Stimulated activated naive CD8-positive, alpha-beta T cell treated with anti-CD3 and anti-CD28 coated beads, Interleukin-15, amount 100 ng/mL, for 72 hours (primary cell): ENCODE measurements at regions not wholly inside any gene's neighbourhood (a gene's known extent, or its start where the extent isn't known, plus 50 kb on each side); places are given as distances from the start of the nearest gene placed in this dataset.

Experiments used
- ATAC-seq: fragments of 150-1000 bp; cut with Tn5 transposase; 2 replicates; pipeline ENCODE4 v1.10.0; 2021; ENCODE audit warnings: mild to moderate bottlenecking, moderate library complexity
- DNase-seq, 2 donors: peaks; one replicate each; pipeline ENCODE4 v3.0.0; 2021 to 2022
- H3K27ac Mint-ChIP-seq, 2 donors: one replicate each; pipeline ENCODE4 v1.8.0; 2022; ENCODE audit warnings: mild to moderate bottlenecking in 2 of 2, mixed read lengths in 2 of 2, moderate library complexity in 2 of 2
- H3K27me3 Mint-ChIP-seq: one replicate; pipeline ENCODE4 v1.8.0; 2022; ENCODE audit warnings: mixed read lengths
- H3K4me1 Mint-ChIP-seq: one replicate; pipeline ENCODE4 v1.8.0; 2022; ENCODE audit warnings: mild to moderate bottlenecking, mixed read lengths
- H3K4me3 Mint-ChIP-seq, 2 donors: one replicate each; pipeline ENCODE4 v1.8.0; 2022; ENCODE audit warnings: mild to moderate bottlenecking in 2 of 2, mixed read lengths in 2 of 2, moderate library complexity in 1 of 2
- H3K9me3 Mint-ChIP-seq, 2 donors: one replicate each; pipeline ENCODE4 v1.8.0; 2022; ENCODE audit warnings: mixed read lengths in 2 of 2

- no peaks in the 10 kb centered on the region for H3K4me1 Mint-ChIP-seq
- H3K27ac Mint-ChIP-seq, result no peak overlapping the region
- DNase-seq, result no peak
- no peak for ATAC-seq
- H3K27me3 Mint-ChIP-seq, result no peaks in the 10 kb centered on the region
- peaks cover 0 to 18% of the 10 kb centered on the region in 2 donors for H3K9me3 Mint-ChIP-seq
- no peak overlapping the region for H3K4me3 Mint-ChIP-seq
Measured at GRCh38 chr14:87351007-87351406, 642.0 kb downstream of the GALC start.

DNA sequence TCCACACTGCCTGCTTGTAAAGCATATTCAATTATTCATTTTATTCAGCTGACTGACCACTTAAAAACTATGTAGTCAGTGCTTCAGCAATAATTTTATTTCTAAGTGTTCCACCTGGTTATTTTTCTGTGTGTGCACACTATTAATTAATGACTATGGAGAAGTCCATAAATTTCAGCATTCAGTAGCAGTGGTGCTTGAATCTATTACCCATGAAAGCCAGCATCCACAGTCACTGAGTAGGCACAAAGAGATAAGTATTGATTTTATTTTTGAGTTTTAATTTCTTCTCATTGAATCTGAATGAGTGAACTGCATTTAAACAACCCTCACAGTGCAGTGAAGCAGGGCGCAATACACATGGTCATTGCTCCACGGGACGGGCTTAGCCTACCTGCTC, 643.1 kb downstream of the GALC start:
- Mint-ChIP-seq H3K4me3 (no peak overlapping the region), H3K9me3 (peaks cover 0 to 18% of the 10 kb centered on the region in 2 donors), H3K27me3 (no peaks in the 10 kb centered on the region), H3K4me1 (no peaks in the 10 kb centered on the region), H3K27ac (no peak overlapping the region)
- no peak for ATAC-seq
- no peak for DNase-seq

- Mint-ChIP-seq H3K27ac (no peak overlapping the region), H3K4me1 (no peaks in the 10 kb centered on the region), H3K4me3 (no peak overlapping the region), H3K27me3 (no peaks in the 10 kb centered on the region), H3K9me3 (no peaks in the 10 kb centered on the region)
- no peak for DNase-seq
- ATAC-seq, result no peak
Measured at GRCh38 chr14:87343652-87344051, 649.3 kb downstream of the GALC start.

GRCh38 chr14:87334997-87335685, 657.8 kb downstream of the GALC start:
- no peak for DNase-seq
- no peak overlapping the region for H3K4me3 Mint-ChIP-seq
- no peak for ATAC-seq
- no peaks in the 10 kb centered on the region for H3K27me3 Mint-ChIP-seq
- H3K27ac Mint-ChIP-seq, result no peak overlapping the region
- H3K4me1 Mint-ChIP-seq, result no peaks in the 10 kb centered on the region
- peaks cover 0 to 7% of the 10 kb centered on the region in 2 donors for H3K9me3 Mint-ChIP-seq

DNA sequence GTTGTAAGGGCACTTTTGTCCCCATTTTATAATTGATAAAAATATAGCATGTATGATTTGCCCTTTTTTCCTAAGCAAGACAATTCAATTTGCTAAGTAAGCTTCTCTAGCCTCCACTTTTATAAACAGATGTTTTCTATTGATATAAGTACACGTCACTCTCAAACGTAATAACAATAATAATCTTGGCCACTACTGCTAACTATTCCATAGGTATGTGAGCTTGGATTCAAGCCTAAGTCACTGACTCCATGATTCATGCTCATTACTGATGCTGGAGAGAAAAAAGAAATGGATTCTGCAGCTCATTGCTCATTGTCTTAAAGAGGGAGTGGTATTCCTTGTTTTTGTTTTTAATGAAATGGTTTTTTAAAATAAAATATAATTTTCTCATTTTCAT, 661.0 kb downstream of the GALC start:
- Mint-ChIP-seq H3K9me3 (peaks cover 0 to 7% of the 10 kb centered on the region in 2 donors), H3K27me3 (no peaks in the 10 kb centered on the region), H3K4me1 (no peaks in the 10 kb centered on the region), H3K27ac (no peak overlapping the region), H3K4me3 (no peak overlapping the region)
- no peak for ATAC-seq
- no peak for DNase-seq

DNA sequence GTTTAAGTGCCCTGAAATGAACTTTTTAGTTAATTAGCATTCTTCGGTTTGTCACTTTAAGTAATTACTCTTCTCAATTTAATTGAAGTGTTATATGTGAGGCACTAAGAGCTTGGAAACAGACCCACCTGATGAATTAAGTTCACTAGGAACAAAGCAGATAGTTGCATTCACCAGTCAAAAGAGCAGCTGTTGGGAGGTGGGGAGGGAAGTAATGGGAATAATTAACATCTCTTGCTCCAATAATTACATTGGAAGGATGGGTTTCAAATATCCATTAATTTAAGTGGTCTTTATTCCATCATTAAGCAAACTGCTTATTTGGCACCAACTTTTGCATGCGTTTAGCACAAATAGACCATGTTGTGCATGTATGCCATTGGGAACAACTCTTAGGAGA, 667.2 kb downstream of the GALC start:
- no peaks in the 10 kb centered on the region for H3K4me1 Mint-ChIP-seq

GRCh38 chr14:87323191-87323590, 669.8 kb downstream of the GALC start:
- Mint-ChIP-seq H3K9me3 (peaks cover 0 to 9% of the 10 kb centered on the region in 2 donors), H3K4me1 (no peaks in the 10 kb centered on the region)

More for the DNA sequence above, 667.2 kb downstream of the GALC start:
- H3K27ac Mint-ChIP-seq, result no peak overlapping the region
- H3K4me3 Mint-ChIP-seq, result no peak overlapping the region
- ATAC-seq (no peak), DNase-seq (no peak)
- H3K9me3 Mint-ChIP-seq, result peaks cover 0 to 9% of the 10 kb centered on the region in 2 donors
- no peaks in the 10 kb centered on the region for H3K27me3 Mint-ChIP-seq

GRCh38 chr14:87321548-87321947, 671.4 kb downstream of the GALC start:
- no peak for ATAC-seq
- Mint-ChIP-seq H3K27ac (no peak overlapping the region), H3K27me3 (no peaks in the 10 kb centered on the region), H3K4me1 (no peaks in the 10 kb centered on the region), H3K9me3 (peaks cover 8 to 9% of the 10 kb centered on the region in 2 donors), H3K4me3 (no peak overlapping the region)
- DNase-seq, result no peak

More at GRCh38 chr14:87323191-87323590, 669.8 kb downstream of the GALC start:
- Mint-ChIP-seq H3K27ac (no peak overlapping the region), H3K27me3 (no peaks in the 10 kb centered on the region), H3K4me3 (no peak overlapping the region)
- ATAC-seq, result no peak
- no peak for DNase-seq

GRCh38 chr14:87312894-87313205, 680.1 kb downstream of the GALC start:
- no peak overlapping the region for H3K4me3 Mint-ChIP-seq
- no peak for ATAC-seq
- no peaks in the 10 kb centered on the region for H3K4me1 Mint-ChIP-seq

DNA sequence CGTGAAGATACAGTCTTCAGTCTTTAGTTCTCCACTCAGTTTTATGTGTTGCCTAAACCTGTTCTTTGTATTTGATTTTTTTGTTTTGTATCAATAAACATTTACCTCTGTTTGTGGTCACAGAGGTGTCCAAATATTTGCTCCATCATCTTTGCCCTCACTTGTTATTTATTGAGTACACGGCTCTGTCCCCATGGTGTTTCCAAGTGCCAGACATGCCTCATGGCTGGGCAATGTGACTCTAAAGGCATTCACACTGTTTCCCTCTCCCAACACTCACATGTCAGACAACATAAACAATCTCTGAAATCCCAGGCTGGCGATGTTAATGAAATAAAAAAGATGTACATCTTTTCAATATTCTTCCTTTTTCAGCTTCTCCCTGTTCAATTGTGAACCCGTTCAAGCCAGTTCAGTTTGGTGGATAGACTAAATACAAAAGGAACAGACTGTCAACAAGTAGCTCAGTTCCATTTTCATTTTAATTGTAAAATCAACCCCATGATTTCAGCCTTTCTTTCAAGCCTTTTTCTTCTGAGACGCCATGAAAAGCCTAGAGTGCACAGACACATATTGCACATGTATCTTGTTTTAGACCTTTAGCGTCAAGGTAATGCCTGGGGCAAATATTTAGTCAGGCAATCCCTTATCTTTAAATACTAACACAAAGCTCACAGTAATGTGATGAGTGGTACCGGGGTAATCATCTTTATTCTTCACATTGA, 680.7 kb downstream of the GALC start:
- ATAC-seq, result no peak
- Mint-ChIP-seq H3K4me1 (no peaks in the 10 kb centered on the region), H3K27me3 (no peaks in the 10 kb centered on the region), H3K9me3 (peaks cover 4 to 13% of the 10 kb centered on the region in 2 donors), H3K27ac (no peak overlapping the region), H3K4me3 (no peak overlapping the region)
- DNase-seq, result no peak

More at GRCh38 chr14:87312894-87313205, 680.1 kb downstream of the GALC start:
- DNase-seq, result no peak
- Mint-ChIP-seq H3K9me3 (peaks cover 4 to 17% of the 10 kb centered on the region in 2 donors), H3K27me3 (no peaks in the 10 kb centered on the region), H3K27ac (no peak overlapping the region)

DNA sequence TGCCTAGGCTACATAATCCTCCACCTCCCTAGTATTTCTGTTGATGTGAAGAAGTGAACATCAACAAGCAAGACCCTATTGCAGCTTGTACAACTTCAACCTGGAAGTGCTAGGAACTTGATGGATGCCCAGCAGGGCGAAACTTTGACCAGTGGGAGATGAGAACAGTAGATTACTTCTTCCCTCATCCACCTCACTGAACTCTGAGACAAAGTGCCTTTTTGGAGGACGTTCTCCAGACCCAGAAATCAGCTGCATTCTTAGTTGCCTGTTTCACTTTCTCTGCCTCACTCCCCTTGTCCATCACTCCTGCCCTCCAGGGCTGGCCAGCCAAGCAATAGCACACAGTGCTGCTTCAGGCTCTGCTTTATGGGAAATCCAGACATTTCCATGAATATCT, 683.4 kb downstream of the GALC start:
- Mint-ChIP-seq H3K27me3 (no peaks in the 10 kb centered on the region), H3K9me3 (peaks cover 4 to 8% of the 10 kb centered on the region in 2 donors), H3K4me1 (no peaks in the 10 kb centered on the region), H3K27ac (no peak overlapping the region), H3K4me3 (no peak overlapping the region)
- ATAC-seq (no peak), DNase-seq (no peak)

- DNase-seq, result no peak
- H3K9me3 Mint-ChIP-seq, result peaks cover 4 to 11% of the 10 kb centered on the region in 2 donors
- no peaks in the 10 kb centered on the region for H3K27me3 Mint-ChIP-seq
- no peak overlapping the region for H3K4me3 Mint-ChIP-seq
- no peak for ATAC-seq
- H3K4me1 Mint-ChIP-seq, result no peaks in the 10 kb centered on the region
- H3K27ac Mint-ChIP-seq, result no peak overlapping the region
Measured at GRCh38 chr14:87306409-87307168, 686.4 kb downstream of the GALC start.

DNA sequence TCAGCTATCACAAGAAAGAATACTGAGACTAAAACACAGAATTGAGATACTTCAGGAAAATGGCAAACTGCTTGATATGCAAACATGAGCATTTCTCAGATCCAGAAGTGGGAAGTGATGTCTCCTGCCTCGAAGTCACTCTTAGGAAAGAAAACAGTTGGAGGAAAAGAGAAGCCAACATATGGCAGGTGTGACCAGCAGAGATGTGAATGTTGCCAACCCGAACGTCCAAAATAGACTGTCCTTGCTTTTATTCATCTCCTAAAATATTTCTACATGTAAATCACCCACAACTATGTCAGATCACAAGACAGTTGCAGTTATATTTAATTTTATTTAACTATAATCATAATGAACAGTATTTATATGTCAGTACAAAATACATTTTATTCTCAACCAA, 687.6 kb downstream of the GALC start:
- Mint-ChIP-seq H3K9me3 (peaks cover 0 to 23% of the 10 kb centered on the region in 2 donors), H3K4me3 (no peak overlapping the region), H3K4me1 (no peaks in the 10 kb centered on the region), H3K27me3 (no peaks in the 10 kb centered on the region), H3K27ac (no peak overlapping the region)
- DNase-seq, result no peak
- no peak for ATAC-seq

GRCh38 chr14:87304404-87304803, 688.6 kb downstream of the GALC start:
- Mint-ChIP-seq H3K27ac (no peak overlapping the region), H3K9me3 (peaks cover 0 to 28% of the 10 kb centered on the region in 2 donors), H3K27me3 (no peaks in the 10 kb centered on the region), H3K4me3 (no peak overlapping the region), H3K4me1 (no peaks in the 10 kb centered on the region)
- ATAC-seq, result no peak
- no peak for DNase-seq

DNA sequence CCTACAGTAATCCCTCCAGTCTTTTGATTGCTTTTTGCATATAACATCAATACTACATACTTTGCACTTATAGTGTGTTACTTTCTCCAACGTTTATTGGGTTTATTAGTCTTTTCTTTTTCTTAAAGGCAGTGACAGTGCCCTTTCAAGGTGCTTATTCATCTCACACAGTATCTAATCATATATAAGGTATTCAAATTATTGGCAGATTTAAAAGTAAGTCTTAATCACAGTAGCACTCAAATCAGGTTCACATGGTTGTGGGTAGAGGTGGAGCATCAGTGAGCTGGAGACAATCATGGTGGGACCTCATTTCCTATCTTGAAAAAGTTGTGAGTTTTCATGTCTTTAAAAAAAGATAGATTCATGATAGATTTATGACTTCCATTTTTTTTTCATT, 706.2 kb downstream of the GALC start:
- H3K4me1 Mint-ChIP-seq, result no peaks in the 10 kb centered on the region
- no peaks in the 10 kb centered on the region for H3K27me3 Mint-ChIP-seq
- H3K4me3 Mint-ChIP-seq, result no peak overlapping the region
- H3K9me3 Mint-ChIP-seq, result peaks cover 11 to 20% of the 10 kb centered on the region in 2 donors
- H3K27ac Mint-ChIP-seq, result no peak overlapping the region
- DNase-seq (no peak), ATAC-seq (no peak)

GRCh38 chr14:87286191-87286590, 706.8 kb downstream of the GALC start:
- Mint-ChIP-seq H3K4me1 (no peaks in the 10 kb centered on the region), H3K9me3 (peaks cover 14 to 20% of the 10 kb centered on the region in 2 donors), H3K27ac (no peak overlapping the region), H3K4me3 (no peak overlapping the region), H3K27me3 (no peaks in the 10 kb centered on the region)
- ATAC-seq, result no peak
- no peak for DNase-seq
